Spinal cord (tissue), 9 donors: ENCODE measurements at regions not wholly inside any gene's neighbourhood (a gene's known extent, or its start where the extent isn't known, plus 50 kb on each side); places are given as distances from the start of the nearest gene placed in this dataset.
"Not testable (repeated sequence)": the region's sequence is repeated elsewhere in the genome, so short reads cannot be mapped to it uniquely, and the experiment has no call there.

Source experiments
- DNase-seq, 6 donors: peaks; one replicate each; pipeline versions ENCODE4 v3.0.0 to v3.0.0-alpha.2; 2013 to 2015; ENCODE audit warnings: low spot score in 6 of 6, low read depth in 4 of 6
- H3K27ac ChIP-seq: one replicate; pipeline ENCODE4 v1.5.1; 2013; ENCODE audit warnings: low read depth, low read length, control low read depth
- H3K27me3 ChIP-seq: one replicate; pipeline ENCODE4 v1.6.1; 2013; ENCODE audit warnings: low read length; ENCODE audit not compliant: control insufficient read depth, insufficient read depth
- H3K36me3 ChIP-seq: one replicate; pipeline ENCODE4 v1.6.1; 2013; ENCODE audit warnings: low read length; ENCODE audit not compliant: control insufficient read depth, insufficient read depth
- H3K4me1 ChIP-seq: one replicate; pipeline ENCODE4 v1.6.1; 2013; ENCODE audit warnings: low read length; ENCODE audit not compliant: control insufficient read depth, insufficient read depth
- H3K4me3 ChIP-seq: one replicate; pipeline ENCODE4 v1.5.1; 2013; ENCODE audit warnings: low read depth, low read length, control low read depth
- H3K9me3 ChIP-seq: one replicate; pipeline ENCODE4 v1.6.1; 2013; ENCODE audit warnings: low read length; ENCODE audit not compliant: control insufficient read depth, insufficient read depth
- WGBS: methylation state at CpG from one replicate; pipeline ENCODE4 v1.1.5; 2013; ENCODE audit warnings: missing lambda C conversion rate; ENCODE audit not compliant: insufficient coverage; 5-methylcytosine and 5-hydroxymethylcytosine counted together
- donor health status: healthy.

DNA sequence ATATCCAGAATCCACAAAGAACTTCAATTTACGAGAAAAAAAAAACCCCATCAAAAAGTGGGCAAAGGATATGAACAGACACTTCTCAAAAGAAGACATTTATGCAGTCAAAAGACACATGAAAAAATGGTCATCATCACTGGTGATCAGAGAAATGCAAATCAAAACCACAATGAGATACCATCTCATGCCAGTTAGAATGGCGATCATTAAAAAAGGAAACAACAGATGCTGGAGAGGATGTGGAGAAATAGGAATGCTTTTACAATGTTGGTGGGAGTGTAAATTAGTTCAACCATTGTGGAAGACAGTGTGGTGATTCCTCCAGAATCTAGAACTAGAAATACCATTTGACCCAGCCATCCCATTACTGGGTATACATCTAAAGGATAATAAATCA, 419.9 kb upstream of the DDI1 start:
- not testable (repeated sequence) for H3K9me3 ChIP-seq, DNase-seq, H3K36me3 ChIP-seq, H3K27me3 ChIP-seq, H3K4me1 ChIP-seq, H3K4me3 ChIP-seq, H3K27ac ChIP-seq
- no CpG with 5 or more reads among the region's 2 CpGs for WGBS

DNA sequence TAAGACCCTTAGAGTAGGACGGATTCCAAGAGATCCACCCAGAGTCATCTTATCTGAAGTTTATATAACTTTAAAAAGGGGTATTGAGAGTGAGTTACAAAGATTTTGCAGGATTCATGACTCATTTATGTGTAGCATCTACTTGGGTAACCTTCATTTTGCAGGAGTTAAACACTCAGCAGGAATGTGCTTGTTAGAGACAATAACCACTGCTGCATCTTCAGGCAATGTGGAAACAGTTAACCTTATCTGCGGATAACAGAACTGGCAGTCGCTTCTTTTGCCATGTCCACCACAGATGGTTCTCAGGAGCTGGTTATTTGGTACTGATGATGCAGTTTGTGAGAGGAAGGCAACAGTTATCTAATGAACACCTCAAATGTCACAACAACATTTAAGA, 417.9 kb upstream of the DDI1 start:
- no CpG with 5 or more reads among the region's 3 CpGs for WGBS
- Histone ChIP-seq H3K27ac (no peak overlapping the region), H3K27me3 (no peaks in the 10 kb centered on the region), H3K36me3 (no peaks in the 10 kb centered on the region), H3K4me1 (no peaks in the 10 kb centered on the region), H3K9me3 (no peaks in the 10 kb centered on the region), H3K4me3 (no peak overlapping the region)
- no peak for DNase-seq

DNA sequence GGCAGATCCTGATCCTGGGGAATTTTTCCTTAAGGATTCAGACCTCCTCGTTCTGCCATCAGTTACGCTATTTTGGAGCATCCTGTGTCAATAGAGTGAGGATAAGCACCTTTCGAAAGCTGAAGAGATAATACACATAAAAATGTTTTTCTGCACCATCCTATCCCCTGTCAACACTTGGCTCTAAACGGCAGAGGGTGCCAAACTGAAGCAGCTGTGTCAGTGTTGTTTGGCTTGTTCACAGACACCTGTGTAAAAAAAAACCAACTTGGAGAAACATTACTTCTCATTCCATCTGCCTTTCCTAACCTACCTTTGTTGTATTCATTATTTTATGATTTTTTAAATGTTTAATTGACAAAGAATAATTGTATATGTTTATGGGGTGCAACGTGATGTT, 417.0 kb upstream of the DDI1 start:
- H3K36me3 ChIP-seq = no peaks in the 10 kb centered on the region
- H3K9me3 ChIP-seq = no peaks in the 10 kb centered on the region
- H3K4me1 ChIP-seq = no peaks in the 10 kb centered on the region
- DNase-seq = peak in 2 of 6 donors; percentile 49 to 81
- H3K27me3 ChIP-seq = no peaks in the 10 kb centered on the region
- no peak overlapping the region for H3K27ac ChIP-seq
- WGBS = no CpG with 5 or more reads among the region's 5 CpGs
- H3K4me3 ChIP-seq = no peak overlapping the region

- H3K27ac ChIP-seq = no peak overlapping the region
- H3K4me3 ChIP-seq = no peak overlapping the region
- no peaks in the 10 kb centered on the region for H3K9me3 ChIP-seq
- H3K4me1 ChIP-seq = no peaks in the 10 kb centered on the region
- no peaks in the 10 kb centered on the region for H3K27me3 ChIP-seq
- WGBS = no CpG with 5 or more reads among the region's 2 CpGs
- H3K36me3 ChIP-seq = no peaks in the 10 kb centered on the region
- DNase-seq = peak in 2 of 6 donors; percentile 27 to 63
Observed at GRCh38 chr11:103619938-103620337, 416.5 kb upstream of the DDI1 start.

- Histone ChIP-seq H3K4me1 (no peaks in the 10 kb centered on the region), H3K36me3 (no peaks in the 10 kb centered on the region), H3K9me3 (no peaks in the 10 kb centered on the region), H3K27ac (no peak overlapping the region), H3K27me3 (no peaks in the 10 kb centered on the region), H3K4me3 (no peak overlapping the region)
- WGBS = no CpG with 5 or more reads among the region's 2 CpGs
- DNase-seq = peak in 1 of 6 donors; percentile 40
Observed at GRCh38 chr11:103622296-103622695, 414.1 kb upstream of the DDI1 start.

- Histone ChIP-seq H3K4me1 (no peaks in the 10 kb centered on the region), H3K27me3 (no peaks in the 10 kb centered on the region), H3K9me3 (no peaks in the 10 kb centered on the region), H3K27ac (no peak overlapping the region), H3K4me3 (no peak overlapping the region), H3K36me3 (no peaks in the 10 kb centered on the region)
- DNase-seq = no peak
- no CpG with 5 or more reads among the region's 1 CpG for WGBS
Observed at GRCh38 chr11:103623933-103624332, 412.5 kb upstream of the DDI1 start.

GRCh38 chr11:103624708-103625623, 411.5 kb upstream of the DDI1 start:
- Histone ChIP-seq H3K36me3 (no peaks in the 10 kb centered on the region), H3K27me3 (no peaks in the 10 kb centered on the region), H3K9me3 (no peaks in the 10 kb centered on the region), H3K27ac (no peak overlapping the region), H3K4me3 (no peak overlapping the region), H3K4me1 (no peaks in the 10 kb centered on the region)
- DNase-seq = no peak
- 87% methylated on average over 3 of the region's 5 CpGs for WGBS

DNA sequence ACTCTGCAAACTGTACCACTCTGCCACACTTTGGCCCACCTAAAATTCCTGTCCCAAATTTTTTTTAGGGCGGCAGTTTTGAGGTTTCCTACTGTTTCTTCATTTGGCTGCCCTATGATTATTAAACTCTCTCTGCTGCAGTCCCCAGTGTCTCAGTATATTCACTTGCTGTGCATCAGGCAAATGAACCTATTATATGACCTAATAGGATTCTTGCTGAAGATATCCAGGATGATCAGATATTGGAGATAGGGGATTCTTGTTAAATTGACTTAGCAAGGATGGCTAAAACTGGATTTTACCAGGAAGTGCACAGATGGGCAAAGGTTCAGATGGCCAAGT, 410.8 kb upstream of the DDI1 start:
- Histone ChIP-seq H3K9me3 (no peaks in the 10 kb centered on the region), H3K36me3 (no peaks in the 10 kb centered on the region), H3K4me1 (no peaks in the 10 kb centered on the region), H3K27ac (no peak overlapping the region), H3K27me3 (no peaks in the 10 kb centered on the region), H3K4me3 (no peak overlapping the region)
- DNase-seq = no peak
- WGBS = no CpG with 5 or more reads among the region's 1 CpG

- Histone ChIP-seq H3K36me3 (no peaks in the 10 kb centered on the region), H3K27ac (no peak overlapping the region), H3K27me3 (no peaks in the 10 kb centered on the region), H3K4me3 (no peak overlapping the region), H3K9me3 (no peaks in the 10 kb centered on the region), H3K4me1 (no peaks in the 10 kb centered on the region)
- 82% methylated on average over 4 of the region's 4 CpGs for WGBS
- DNase-seq = no peak
Observed at GRCh38 chr11:103628121-103628520, 408.3 kb upstream of the DDI1 start.

- no peak overlapping the region for H3K4me3 ChIP-seq
- no peaks in the 10 kb centered on the region for H3K36me3 ChIP-seq
- H3K4me1 ChIP-seq = no peaks in the 10 kb centered on the region
- no CpG with 5 or more reads among the region's 1 CpG for WGBS
- no peak for DNase-seq
- no peak overlapping the region for H3K27ac ChIP-seq
- H3K27me3 ChIP-seq = no peaks in the 10 kb centered on the region
- no peaks in the 10 kb centered on the region for H3K9me3 ChIP-seq
Observed at GRCh38 chr11:103631841-103632240, 404.6 kb upstream of the DDI1 start.
